SK-N-SH (cell line): ENCODE measurements at regions not wholly inside any gene's neighbourhood (a gene's known extent, or its start where the extent isn't known, plus 50 kb on each side); places are given as distances from the start of the nearest gene placed in this dataset.

ENCODE experiments used
- CTCF ChIA-PET: fragments of 300-600, 350-600 bp; formaldehyde crosslinking; extraction: SDS; loops from one replicate; lab custom pipeline; 2021; lab: Yijun Ruan, JAX
- POLR2A ChIA-PET: fragments of 350-600 bp; sonication (Branson Sonifier 250); formaldehyde crosslinking; extraction: SDS; loops from one replicate; lab custom pipeline; 2020; ENCODE audit warnings: antibody characterized with exemption, inconsistent platforms; lab: Yijun Ruan, JAX
- DNase-seq: peaks from one replicate; pipeline ENCODE4 v3.0.0; 2012
- H2AFZ ChIP-seq: fragments of 200-600 bp; sonication (generic); 2 replicates; pipeline ENCODE4 v1.8.1; 2016; ENCODE audit warnings: antibody characterized with exemption, mild to moderate bottlenecking, low read depth
- H3F3A ChIP-seq: fragments of 200-600 bp; sonication (generic); replicated peaks from 2 replicates; pipeline ENCODE3; 2016; ENCODE audit warnings: antibody characterized with exemption, mild to moderate bottlenecking; ENCODE audit not compliant: insufficient read depth
- H3K27ac ChIP-seq, 2 experiments: fragments of 200-500 bp in 1 of 2; fragments of 200-600 bp in 1 of 2; sonication (Bioruptor generic) in 1 of 2; sonication (generic), shearing (Covaris generic) in 1 of 2; 2 replicates each; pipeline versions ENCODE4 v1.5.1 to v1.6.1; 2014 to 2016; ENCODE audit warnings: low read depth in 2 of 2, inconsistent platforms in 1 of 2, low read length in 1 of 2, mild to moderate bottlenecking in 1 of 2, mixed read lengths in 1 of 2
- H3K27me3 ChIP-seq: fragments of 200-600 bp; sonication (generic), shearing (Covaris generic); 2 replicates; pipeline ENCODE4 v1.6.1; 2016; ENCODE audit warnings: mixed run types; ENCODE audit not compliant: insufficient read depth
- H3K36me3 ChIP-seq, 2 experiments: fragments of 200-500 bp in 1 of 2; fragments of 200-600 bp in 1 of 2; sonication (Bioruptor generic) in 1 of 2; sonication (generic) in 1 of 2; replicated peaks in 1 of 2; 2 replicates each; pipeline versions ENCODE3 to v1.5.1; 2014 to 2016; ENCODE audit warnings: low read length in 1 of 2, mild to moderate bottlenecking in 1 of 2; ENCODE audit not compliant: insufficient read depth in 2 of 2, control insufficient read depth in 1 of 2
- H3K4me1 ChIP-seq, 2 experiments: fragments of 200-500 bp in 1 of 2; fragments of 200-600 bp in 1 of 2; sonication (Bioruptor generic) in 1 of 2; sonication (generic), shearing (Covaris generic) in 1 of 2; 2 replicates each; pipeline versions ENCODE4 v1.5.1 to v1.6.1; 2014 to 2016; ENCODE audit warnings: low read depth in 1 of 2, low read length in 1 of 2, mixed run types in 1 of 2; ENCODE audit not compliant: insufficient read depth in 2 of 2, control insufficient read depth in 1 of 2
- H3K4me2 ChIP-seq: fragments of 200-600 bp; sonication (generic), shearing (Covaris generic); 2 replicates; pipeline ENCODE4 v1.6.1; 2017; ENCODE audit warnings: mixed run types
- H3K4me3 ChIP-seq, 2 experiments: fragments of 200-500 bp in 1 of 2; fragments of 200-600 bp in 1 of 2; sonication (Bioruptor generic) in 1 of 2; sonication (generic), shearing (Covaris generic) in 1 of 2; 2 replicates each; pipeline versions ENCODE4 v1.5.1 to v1.8.1; 2014 to 2016; ENCODE audit warnings: low read depth in 2 of 2, inconsistent platforms in 1 of 2, low read length in 1 of 2, mild to moderate bottlenecking in 1 of 2, mixed read lengths in 1 of 2, moderate library complexity in 1 of 2
- H3K79me2 ChIP-seq: fragments of 200-600 bp; sonication (generic); 2 replicates; pipeline ENCODE4 v1.8.1; 2017; ENCODE audit warnings: mild to moderate bottlenecking; ENCODE audit not compliant: insufficient read depth
- H3K9ac ChIP-seq: fragments of 200-600 bp; sonication (generic); 2 replicates; pipeline ENCODE4 v1.6.1; 2017; ENCODE audit warnings: mixed run types
- H3K9me2 ChIP-seq: fragments of 200-600 bp; sonication (generic); 2 replicates; pipeline ENCODE4 v1.6.1; 2017; ENCODE audit warnings: mixed run types
- H3K9me3 ChIP-seq: fragments of 200-600 bp; sonication (generic); 2 replicates; pipeline ENCODE4 v1.6.1; 2017; ENCODE audit warnings: mixed run types, mild to moderate bottlenecking, moderate library complexity
- H4K20me1 ChIP-seq: fragments of 200-600 bp; sonication (generic); 2 replicates; pipeline ENCODE4 v1.6.1; 2017; ENCODE audit warnings: mild to moderate bottlenecking, mixed run types; ENCODE audit not compliant: insufficient read depth
- CHD2 ChIP-seq: fragments of 150-350 bp; IDR thresholded peaks from 2 replicates; pipeline ENCODE4 v1.6.1; 2018; ENCODE audit warnings: low read length; ENCODE audit not compliant: partially characterized antibody
- ELF1 ChIP-seq: IDR thresholded peaks from 2 replicates; pipeline ENCODE4 v1.4.0; 2012
- EP300 ChIP-seq, 2 experiments: IDR thresholded peaks; 2 replicates each; pipeline versions ENCODE4 v1.4.0 to v1.6.1; 2012; ENCODE audit warnings: borderline replicate concordance in 1 of 2, low read depth in 1 of 2, low read length in 1 of 2
- FOXJ3 ChIP-seq: sonication (generic); formaldehyde crosslinking; IDR thresholded peaks from 2 replicates; pipeline ENCODE4 v1.5.1; 2020; ENCODE audit warnings: mild to moderate bottlenecking, missing genetic modification reagents
- JUND ChIP-seq: IDR thresholded peaks from 2 replicates; pipeline ENCODE4 v1.4.0; 2012
- MEF2A ChIP-seq: IDR thresholded peaks from 2 replicates; pipeline ENCODE4 v1.4.0; 2012; ENCODE audit warnings: low read depth, borderline replicate concordance
- MXI1 ChIP-seq: IDR thresholded peaks from 2 replicates; pipeline ENCODE4 v1.6.1; 2012; ENCODE audit warnings: mild to moderate bottlenecking, low read depth, low read length, improper control_type of control experiment
- NFIC ChIP-seq: IDR thresholded peaks from 2 replicates; pipeline ENCODE4 v1.4.0; 2012; ENCODE audit warnings: borderline replicate concordance
- SMC3 ChIP-seq: IDR thresholded peaks from 2 replicates; pipeline ENCODE4 v1.6.1; 2012; ENCODE audit warnings: low read depth, low read length, improper control_type of control experiment
- TEAD4 ChIP-seq: IDR thresholded peaks from 2 replicates; pipeline ENCODE4 v1.4.0; 2012; ENCODE audit warnings: mild to moderate bottlenecking, borderline replicate concordance; ENCODE audit not compliant: insufficient read depth
- TF ChIP-seq, protein P1 (sequence below): IDR thresholded peaks from 2 replicates; pipeline ENCODE4; 2012
- TF ChIP-seq, protein P2 (sequence below): IDR thresholded peaks from 2 replicates; pipeline ENCODE4 v1.4.0; 2012; ENCODE audit warnings: low read depth, borderline replicate concordance
- TF ChIP-seq, protein P3 (sequence below): IDR thresholded peaks from 2 replicates; pipeline ENCODE4 v1.4.0; 2012; ENCODE audit warnings: low read depth, borderline replicate concordance

DNA sequence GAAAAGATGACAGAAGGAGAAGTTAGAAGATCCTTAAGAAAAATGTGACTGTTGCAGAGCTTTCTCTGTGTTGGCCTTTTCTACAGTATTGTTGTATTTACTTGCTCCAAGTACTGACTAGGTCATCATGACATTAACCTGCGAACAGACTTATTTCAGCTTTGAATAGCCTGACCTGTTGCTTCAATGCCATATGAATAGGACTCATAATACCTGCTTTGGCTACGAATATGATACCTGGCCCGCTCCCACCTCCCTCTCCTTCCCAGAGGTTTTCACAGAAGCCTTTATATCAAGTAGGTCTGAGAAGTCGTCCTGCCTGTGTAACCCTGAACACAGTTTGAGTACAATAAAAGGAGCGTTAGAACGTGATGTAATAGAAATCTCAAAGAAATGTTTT lies 169.6 kb upstream of the PGR start (continued):
- TF ChIP-seq SMC3 (no peak), MEF2A (no peak), FOXJ3 (CRISPR knock-in tag) (no peak), JUND (no peak)
- TF ChIP-seq, protein P1, sequence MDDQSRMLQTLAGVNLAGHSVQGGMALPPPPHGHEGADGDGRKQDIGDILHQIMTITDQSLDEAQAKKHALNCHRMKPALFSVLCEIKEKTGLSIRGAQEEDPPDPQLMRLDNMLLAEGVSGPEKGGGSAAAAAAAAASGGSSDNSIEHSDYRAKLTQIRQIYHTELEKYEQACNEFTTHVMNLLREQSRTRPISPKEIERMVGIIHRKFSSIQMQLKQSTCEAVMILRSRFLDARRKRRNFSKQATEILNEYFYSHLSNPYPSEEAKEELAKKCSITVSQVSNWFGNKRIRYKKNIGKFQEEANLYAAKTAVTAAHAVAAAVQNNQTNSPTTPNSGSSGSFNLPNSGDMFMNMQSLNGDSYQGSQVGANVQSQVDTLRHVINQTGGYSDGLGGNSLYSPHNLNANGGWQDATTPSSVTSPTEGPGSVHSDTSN, result no peak
- TF ChIP-seq, protein P2, sequence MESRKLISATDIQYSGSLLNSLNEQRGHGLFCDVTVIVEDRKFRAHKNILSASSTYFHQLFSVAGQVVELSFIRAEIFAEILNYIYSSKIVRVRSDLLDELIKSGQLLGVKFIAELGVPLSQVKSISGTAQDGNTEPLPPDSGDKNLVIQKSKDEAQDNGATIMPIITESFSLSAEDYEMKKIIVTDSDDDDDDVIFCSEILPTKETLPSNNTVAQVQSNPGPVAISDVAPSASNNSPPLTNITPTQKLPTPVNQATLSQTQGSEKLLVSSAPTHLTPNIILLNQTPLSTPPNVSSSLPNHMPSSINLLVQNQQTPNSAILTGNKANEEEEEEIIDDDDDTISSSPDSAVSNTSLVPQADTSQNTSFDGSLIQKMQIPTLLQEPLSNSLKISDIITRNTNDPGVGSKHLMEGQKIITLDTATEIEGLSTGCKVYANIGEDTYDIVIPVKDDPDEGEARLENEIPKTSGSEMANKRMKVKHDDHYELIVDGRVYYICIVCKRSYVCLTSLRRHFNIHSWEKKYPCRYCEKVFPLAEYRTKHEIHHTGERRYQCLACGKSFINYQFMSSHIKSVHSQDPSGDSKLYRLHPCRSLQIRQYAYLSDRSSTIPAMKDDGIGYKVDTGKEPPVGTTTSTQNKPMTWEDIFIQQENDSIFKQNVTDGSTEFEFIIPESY, result no peak

DNA sequence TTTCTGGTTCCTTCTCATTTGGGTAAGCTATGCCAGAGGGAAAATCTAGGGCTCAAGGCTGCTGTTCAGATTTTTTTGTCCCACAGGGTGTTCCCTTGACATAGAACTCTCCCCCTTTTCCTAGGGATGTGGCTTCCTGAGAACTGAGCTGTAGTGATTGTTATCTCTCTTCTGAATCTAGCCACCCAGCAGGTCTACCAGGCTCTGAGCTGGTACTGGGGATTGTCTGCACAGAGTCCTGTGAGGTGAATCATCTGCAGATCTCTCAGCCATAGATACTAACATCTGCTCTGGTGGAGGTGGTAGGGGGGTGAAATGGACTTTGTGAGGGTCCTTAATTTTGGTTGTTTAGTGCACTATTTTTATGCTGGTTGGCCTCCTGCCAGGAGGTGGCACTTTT lies 167.3 kb upstream of the PGR start:
- ChIA-PET CTCF (no interaction called here), POLR2A (no interaction called here)
- H3K9ac ChIP-seq, result no peak overlapping the region
- H3K27ac ChIP-seq, result no peak overlapping the region
- no peaks in the 10 kb centered on the region for H3F3A ChIP-seq
- no peak overlapping the region for H3K4me2 ChIP-seq
- H4K20me1 ChIP-seq, result no peaks in the 10 kb centered on the region
- H3K4me3 ChIP-seq, result no peak overlapping the region
- no peaks in the 10 kb centered on the region for H3K36me3 ChIP-seq
- no peaks in the 10 kb centered on the region for H3K27me3 ChIP-seq
- H3K9me3 ChIP-seq, result no peaks in the 10 kb centered on the region
- TF ChIP-seq MXI1 (no peak), TEAD4 (no peak), CHD2 (no peak), ELF1 (no peak), EP300 (IDR thresholded peaks at IDR 0.05; ENCODE audit: borderline replicate concordance in 1 of 2, low read depth in 1 of 2, low read length in 1 of 2) (no peak), NFIC (no peak)
- TF ChIP-seq, protein P1, result no peak
- TF ChIP-seq, protein P3, sequence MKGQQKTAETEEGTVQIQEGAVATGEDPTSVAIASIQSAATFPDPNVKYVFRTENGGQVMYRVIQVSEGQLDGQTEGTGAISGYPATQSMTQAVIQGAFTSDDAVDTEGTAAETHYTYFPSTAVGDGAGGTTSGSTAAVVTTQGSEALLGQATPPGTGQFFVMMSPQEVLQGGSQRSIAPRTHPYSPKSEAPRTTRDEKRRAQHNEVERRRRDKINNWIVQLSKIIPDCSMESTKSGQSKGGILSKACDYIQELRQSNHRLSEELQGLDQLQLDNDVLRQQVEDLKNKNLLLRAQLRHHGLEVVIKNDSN, result no peak
- TF ChIP-seq, protein P2, result no peak
- no peak overlapping the region for H2AFZ ChIP-seq
- H3K4me1 ChIP-seq, result no peaks in the 10 kb centered on the region
- DNase-seq, result no peak
- H3K9me2 ChIP-seq, result no peaks in the 10 kb centered on the region
- no peaks in the 10 kb centered on the region for H3K79me2 ChIP-seq
